ENCODE measurements at regions not wholly inside any gene's neighbourhood (a gene's known extent, or its start where the extent isn't known, plus 50 kb on each side); places are given as distances from the start of the nearest gene placed in this dataset.

- no peak for DNase-seq
These were observed 526.9 kb downstream of the MATN1 start for GRCh38 chr1:30196457-30196856.

GRCh38 chr1:30195424-30196134, 527.8 kb downstream of the MATN1 start:
- no peak for DNase-seq

DNA sequence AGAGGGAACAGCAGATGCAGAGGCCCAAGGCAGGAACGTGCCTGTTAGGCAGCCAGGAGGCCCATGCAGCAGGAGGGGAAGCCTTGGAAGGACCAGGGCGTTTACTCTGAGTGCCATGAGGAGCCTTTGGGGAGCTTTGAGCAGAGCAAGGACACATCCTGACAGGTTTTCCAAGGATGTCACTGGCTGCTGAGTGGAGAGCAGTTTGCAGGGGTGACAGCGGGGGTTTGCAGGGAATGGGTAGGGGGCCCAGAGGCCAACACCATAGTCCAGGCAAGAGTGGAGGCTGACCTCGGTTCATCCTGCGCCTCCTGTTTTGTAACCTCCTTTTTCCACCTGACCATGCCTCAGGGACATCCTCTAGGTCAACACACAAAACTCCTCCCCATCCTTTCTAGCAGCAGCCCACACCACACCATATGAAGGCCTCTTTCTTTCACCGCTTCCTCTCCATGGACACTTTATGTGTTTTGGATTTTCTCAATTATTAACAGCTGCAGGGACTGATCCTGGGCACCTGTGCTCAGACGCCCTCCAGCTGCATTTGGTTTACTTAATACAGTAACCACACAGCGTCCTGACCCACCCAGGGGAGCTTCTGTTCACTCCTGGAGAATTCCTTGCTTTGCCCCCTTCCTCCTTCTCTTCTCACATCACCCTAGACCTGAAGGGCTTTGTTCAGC, 528.5 kb downstream of the MATN1 start:
- no peak for DNase-seq

DNA sequence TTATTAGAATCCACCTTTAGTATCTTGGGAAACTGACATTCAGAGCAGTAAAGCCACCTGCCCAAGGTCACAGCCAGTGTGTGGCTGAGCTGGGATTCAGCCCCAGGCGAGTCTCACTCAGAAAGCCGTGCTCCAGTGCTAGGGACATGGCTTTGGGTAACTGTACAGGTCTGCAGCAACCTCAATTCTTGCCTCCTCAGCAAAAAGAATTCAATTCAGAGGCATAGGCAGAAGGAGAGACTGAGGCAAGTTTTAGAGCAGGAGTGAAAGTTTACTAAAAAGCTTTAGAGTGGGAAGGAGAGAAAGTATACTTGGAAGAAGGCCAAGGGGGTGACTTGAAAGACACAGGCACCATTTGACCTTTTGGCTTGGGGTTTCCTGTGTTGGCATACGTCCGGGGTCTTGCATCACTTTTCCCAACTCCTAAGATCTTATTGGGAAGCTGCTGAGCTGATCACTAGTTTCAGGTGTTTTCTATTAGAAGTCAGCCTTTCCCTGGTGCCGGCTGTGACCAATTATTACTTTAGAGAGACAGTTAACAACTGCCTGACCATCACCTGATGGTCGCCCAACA, 529.3 kb downstream of the MATN1 start:
- DNase-seq = no peak

DNA sequence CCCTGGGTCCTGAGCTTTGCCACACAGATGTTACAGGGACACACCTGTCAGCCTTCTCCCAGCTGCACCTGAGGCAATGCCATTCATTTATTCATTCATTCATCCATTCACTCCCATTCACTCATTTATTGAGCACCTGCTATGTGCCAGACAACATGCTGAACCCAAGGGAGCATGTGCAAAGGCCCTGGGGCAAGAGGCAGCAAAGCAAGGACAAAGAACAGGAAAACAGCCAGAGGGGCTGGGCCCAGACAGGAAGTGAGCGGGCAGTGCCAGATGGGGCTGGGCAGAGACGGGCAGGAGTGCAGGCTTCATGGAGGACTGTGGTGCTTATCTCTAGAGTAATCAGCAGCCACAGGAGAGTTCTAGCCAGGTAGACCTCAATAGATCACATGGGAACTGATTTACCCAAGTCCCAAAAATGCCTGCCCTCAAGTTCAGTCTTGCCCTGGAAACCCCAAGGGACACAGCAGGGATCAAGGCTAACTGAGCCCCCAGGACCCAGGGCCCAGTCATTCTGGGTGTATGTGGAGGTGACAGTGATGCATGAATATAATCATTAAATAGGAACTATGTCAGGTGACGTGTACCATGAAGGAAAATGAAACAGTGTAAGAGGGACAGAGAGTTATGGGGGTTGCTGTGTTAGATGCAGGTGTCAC, 530.3 kb downstream of the MATN1 start:
- DNase-seq = no peak

DNA sequence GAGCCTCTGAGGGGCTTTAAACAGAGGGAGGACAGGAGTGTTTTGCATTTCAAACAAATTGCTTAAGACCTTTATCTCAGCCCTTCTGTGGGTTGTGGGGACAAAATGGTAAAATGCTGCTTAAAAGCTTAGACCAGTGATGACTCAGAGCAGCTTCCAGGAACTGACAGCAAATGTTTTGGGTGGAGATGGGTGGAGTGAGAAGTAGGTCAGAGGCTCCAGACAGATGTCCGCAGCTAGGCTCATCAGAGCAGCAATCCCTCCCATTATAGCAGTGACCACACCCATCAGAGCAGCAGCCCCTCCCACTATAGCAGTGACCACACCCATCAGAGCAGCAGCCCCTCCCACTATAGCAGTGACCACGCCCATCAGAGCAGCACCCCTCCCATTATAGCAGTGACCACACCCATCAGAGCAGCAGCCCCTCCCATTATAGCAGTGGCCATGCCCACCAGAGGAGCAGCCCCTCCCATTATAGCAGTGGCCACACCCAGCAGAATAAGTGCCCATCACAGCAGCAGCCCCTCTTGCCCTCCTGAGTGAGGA, 532.2 kb downstream of the MATN1 start:
- DNase-seq = peak; percentile 79

DNA sequence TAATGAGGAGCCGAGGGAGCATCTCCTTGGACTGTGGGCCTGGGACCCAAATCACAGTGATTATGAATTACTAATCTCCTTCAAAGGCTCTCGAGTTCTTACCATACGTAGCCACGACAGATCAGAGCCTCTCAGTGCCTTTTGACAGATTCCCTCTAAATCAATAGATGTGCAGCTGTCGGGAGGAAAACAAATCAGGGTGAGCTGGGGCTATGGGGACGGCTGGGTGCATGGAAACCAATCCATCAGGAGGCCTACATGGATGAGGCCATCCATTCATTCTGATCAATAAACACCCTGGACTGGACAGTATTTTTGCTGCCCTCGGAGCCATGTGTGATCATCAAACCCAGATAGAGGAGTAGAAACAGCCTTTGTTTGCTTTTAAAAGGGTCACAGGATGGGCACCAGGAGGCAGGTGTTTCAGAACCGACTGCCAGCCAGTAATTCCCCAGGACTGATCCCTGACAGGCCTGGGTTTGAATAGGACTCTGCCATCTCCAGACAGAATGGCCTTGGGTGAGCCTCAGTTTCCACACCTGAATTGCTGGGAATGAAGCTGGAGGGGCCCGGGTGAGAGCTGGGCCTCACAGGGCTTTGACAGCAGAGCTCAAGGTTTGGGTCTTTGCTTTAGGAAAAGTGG, 532.8 kb downstream of the MATN1 start:
- DNase-seq = no peak

GRCh38 chr1:30189818-30190500, 533.4 kb downstream of the MATN1 start:
- DNase-seq = no peak

DNA sequence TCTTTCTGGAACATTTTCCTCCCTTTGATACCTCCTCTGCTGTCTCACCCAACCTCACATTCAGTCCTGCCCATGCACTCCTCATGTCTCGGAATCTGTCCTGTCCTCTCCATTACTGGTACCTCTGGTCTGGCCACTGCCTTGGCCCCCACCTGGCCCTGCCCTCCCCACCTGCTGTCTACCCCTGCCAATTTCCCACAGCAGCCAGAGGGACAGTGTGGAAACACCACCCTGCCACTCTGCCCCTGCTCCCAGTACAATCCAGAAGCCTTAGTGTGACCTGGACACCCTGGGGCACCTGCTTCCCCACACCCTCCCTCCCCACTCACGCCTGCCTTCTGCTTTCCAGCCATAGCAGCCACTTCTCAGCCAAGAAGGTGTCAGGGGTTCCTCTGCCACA, 534.4 kb downstream of the MATN1 start:
- no peak for DNase-seq

GRCh38 chr1:30188329-30188728, 535.1 kb downstream of the MATN1 start:
- DNase-seq = no peak

- no peak for DNase-seq
These were observed 535.9 kb downstream of the MATN1 start for GRCh38 chr1:30187413-30188023.

GRCh38 chr1:30186586-30186985, 536.8 kb downstream of the MATN1 start:
- DNase-seq = no peak

DNA sequence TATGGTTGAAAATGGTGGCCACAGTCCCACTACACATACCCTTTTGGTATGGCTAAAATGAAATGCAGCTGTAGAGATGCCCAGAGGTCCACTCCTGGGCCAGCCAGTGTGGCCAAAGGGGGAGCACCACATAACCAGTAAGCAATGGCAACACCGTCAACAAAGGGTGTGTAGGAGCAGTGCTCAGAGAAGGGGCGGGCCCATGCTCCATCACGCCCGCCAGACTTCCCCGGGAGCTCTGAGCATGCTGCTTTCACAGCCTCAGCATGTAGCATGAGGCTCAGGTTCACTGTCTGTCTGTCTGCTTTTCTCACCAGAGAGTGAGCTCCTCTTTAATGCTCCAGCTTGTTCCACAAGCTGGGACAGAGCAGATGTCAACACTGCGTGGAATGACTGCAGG, 537.6 kb downstream of the MATN1 start:
- no peak for DNase-seq

DNA sequence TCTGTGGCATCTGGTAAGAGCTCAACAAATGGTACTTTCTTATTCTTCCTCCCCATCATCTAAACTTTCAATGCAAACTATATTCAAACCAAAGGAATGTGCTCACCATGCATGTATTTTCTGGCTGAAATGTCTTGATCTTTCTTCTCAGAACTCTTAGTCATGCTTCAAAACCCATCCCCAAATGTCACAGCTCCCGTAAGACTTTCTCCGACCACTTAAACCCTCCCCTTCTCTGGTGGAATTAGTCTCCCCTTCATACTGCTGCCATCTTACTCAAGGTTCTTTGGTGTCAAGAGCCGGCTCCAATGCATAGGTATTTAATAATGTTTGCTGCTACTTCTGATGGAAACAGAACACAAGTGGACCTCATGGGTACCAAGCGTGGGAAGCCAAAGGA, 538.1 kb downstream of the MATN1 start:
- DNase-seq = no peak

DNA sequence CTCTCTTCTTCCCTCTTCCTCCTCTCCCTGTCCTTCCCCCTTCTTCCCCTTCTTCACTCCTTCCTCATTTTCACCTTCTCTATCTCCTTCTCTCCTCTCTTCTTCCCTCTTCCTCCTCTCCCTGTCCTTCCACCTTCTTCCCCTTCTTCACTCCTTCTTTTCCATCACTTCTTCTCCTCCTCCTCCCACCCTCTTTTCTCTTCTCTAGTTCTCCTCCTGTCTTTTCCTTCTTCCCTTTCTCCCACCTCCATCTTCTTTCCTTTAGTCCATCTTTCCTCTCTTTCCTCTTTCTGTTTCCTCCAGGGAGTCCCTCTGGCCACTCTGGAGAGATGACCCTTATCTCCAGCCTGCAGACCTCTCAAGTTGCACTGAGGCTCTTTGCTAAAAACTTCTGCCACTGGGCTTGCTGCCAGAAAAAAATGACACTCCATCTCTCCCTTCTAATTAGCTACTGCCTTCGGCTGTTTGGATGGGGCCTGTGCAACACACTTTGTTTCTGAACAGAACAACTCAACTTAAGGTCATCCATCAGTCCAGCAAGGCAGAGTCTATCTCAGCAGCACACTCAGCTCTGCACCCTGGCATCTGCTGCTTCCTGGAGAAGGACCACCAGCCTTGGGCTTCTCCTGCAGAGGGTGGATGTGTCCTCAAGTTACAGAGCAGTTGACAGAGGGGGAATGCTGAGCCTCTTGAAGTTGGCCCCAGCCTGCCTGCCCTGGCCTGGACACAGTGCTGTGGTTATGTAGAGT, 538.8 kb downstream of the MATN1 start:
- no peak for DNase-seq

DNA sequence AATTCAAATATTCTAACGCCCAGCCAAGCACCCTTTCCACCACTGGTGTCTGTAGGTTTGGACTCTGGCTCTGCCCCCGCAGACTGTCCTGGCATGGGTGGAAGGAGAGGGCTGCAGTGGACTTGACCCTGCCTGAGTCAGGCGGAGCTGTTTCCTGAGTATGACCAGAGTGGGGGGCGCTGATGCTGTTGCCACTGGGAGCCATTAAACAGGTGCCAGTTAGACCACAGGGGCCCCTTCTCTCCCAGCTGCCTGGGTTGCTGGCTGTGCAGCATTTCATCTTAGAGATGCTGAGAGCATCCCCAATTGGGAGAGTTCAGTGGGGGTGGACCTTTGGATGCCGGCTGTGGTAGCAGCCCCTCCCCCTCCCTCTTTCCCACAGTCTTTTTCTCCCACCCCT, 539.5 kb downstream of the MATN1 start:
- no peak for DNase-seq

- no peak for DNase-seq
These were observed 540.4 kb downstream of the MATN1 start for GRCh38 chr1:30183006-30183405.

GRCh38 chr1:30179942-30180543, 543.3 kb downstream of the MATN1 start:
- no peak for DNase-seq

- DNase-seq = no peak
These were observed 546.9 kb downstream of the MATN1 start for GRCh38 chr1:30176477-30176876.

GRCh38 chr1:30174499-30174898, 548.9 kb downstream of the MATN1 start:
- no peak for DNase-seq

GRCh38 chr1:30173560-30173959, 549.8 kb downstream of the MATN1 start:
- no peak for DNase-seq
